ENCODE measurements at regions not wholly inside any gene's neighbourhood (a gene's known extent, or its start where the extent isn't known, plus 50 kb on each side); places are given as distances from the start of the nearest gene placed in this dataset.

GRCh38 chr2:146852661-146853060, 992.2 kb upstream of the ACVR2A start:
- TF ChIP-seq CREB5 (CRISPR knock-in tag; IDR thresholded peaks at IDR 0.05; ENCODE audit: low read depth) (no peak), ZC3H10 (CRISPR knock-in tag; IDR thresholded peaks at IDR 0.05) (no peak), ZFP3 (CRISPR knock-in tag; IDR thresholded peaks at IDR 0.05) (no peak), ZFP30 (CRISPR knock-in tag; IDR thresholded peaks at IDR 0.05) (no peak), TCF4 (CRISPR knock-in tag; IDR thresholded peaks at IDR 0.05; ENCODE audit: borderline replicate concordance) (no peak), ISL1 (CRISPR knock-in tag; IDR thresholded peaks at IDR 0.05) (no peak), RARB (CRISPR knock-in tag; IDR thresholded peaks at IDR 0.05) (no peak), ESRRG (CRISPR knock-in tag; IDR thresholded peaks at IDR 0.05) (no peak), ZNF8 (CRISPR knock-in tag; IDR thresholded peaks at IDR 0.05) (no peak), ARNTL (CRISPR knock-in tag; IDR thresholded peaks at IDR 0.05; ENCODE audit: borderline replicate concordance, low read depth) (no peak)
- TF ChIP-seq, protein P1, sequence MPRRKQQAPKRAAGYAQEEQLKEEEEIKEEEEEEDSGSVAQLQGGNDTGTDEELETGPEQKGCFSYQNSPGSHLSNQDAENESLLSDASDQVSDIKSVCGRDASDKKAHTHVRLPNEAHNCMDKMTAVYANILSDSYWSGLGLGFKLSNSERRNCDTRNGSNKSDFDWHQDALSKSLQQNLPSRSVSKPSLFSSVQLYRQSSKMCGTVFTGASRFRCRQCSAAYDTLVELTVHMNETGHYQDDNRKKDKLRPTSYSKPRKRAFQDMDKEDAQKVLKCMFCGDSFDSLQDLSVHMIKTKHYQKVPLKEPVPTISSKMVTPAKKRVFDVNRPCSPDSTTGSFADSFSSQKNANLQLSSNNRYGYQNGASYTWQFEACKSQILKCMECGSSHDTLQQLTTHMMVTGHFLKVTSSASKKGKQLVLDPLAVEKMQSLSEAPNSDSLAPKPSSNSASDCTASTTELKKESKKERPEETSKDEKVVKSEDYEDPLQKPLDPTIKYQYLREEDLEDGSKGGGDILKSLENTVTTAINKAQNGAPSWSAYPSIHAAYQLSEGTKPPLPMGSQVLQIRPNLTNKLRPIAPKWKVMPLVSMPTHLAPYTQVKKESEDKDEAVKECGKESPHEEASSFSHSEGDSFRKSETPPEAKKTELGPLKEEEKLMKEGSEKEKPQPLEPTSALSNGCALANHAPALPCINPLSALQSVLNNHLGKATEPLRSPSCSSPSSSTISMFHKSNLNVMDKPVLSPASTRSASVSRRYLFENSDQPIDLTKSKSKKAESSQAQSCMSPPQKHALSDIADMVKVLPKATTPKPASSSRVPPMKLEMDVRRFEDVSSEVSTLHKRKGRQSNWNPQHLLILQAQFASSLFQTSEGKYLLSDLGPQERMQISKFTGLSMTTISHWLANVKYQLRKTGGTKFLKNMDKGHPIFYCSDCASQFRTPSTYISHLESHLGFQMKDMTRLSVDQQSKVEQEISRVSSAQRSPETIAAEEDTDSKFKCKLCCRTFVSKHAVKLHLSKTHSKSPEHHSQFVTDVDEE (CRISPR knock-in tag; IDR thresholded peaks at IDR 0.05): no peak
